SK-N-SH (cell line): ENCODE measurements at regions not wholly inside any gene's neighbourhood (a gene's known extent, or its start where the extent isn't known, plus 50 kb on each side); places are given as distances from the start of the nearest gene placed in this dataset.

Experiments used
- CTCF ChIA-PET: fragments of 300-600, 350-600 bp; formaldehyde crosslinking; extraction: SDS; loops from one replicate; lab custom pipeline; 2021; lab: Yijun Ruan, JAX
- POLR2A ChIA-PET: fragments of 350-600 bp; sonication (Branson Sonifier 250); formaldehyde crosslinking; extraction: SDS; loops from one replicate; lab custom pipeline; 2020; ENCODE audit warnings: antibody characterized with exemption, inconsistent platforms; lab: Yijun Ruan, JAX
- DNase-seq: peaks from one replicate; pipeline ENCODE4 v3.0.0; 2012
- H2AFZ ChIP-seq: fragments of 200-600 bp; sonication (generic); 2 replicates; pipeline ENCODE4 v1.8.1; 2016; ENCODE audit warnings: antibody characterized with exemption, mild to moderate bottlenecking, low read depth
- H3F3A ChIP-seq: fragments of 200-600 bp; sonication (generic); replicated peaks from 2 replicates; pipeline ENCODE3; 2016; ENCODE audit warnings: antibody characterized with exemption, mild to moderate bottlenecking; ENCODE audit not compliant: insufficient read depth
- H3K27ac ChIP-seq, 2 experiments: fragments of 200-500 bp in 1 of 2; fragments of 200-600 bp in 1 of 2; sonication (Bioruptor generic) in 1 of 2; sonication (generic), shearing (Covaris generic) in 1 of 2; 2 replicates each; pipeline versions ENCODE4 v1.5.1 to v1.6.1; 2014 to 2016; ENCODE audit warnings: low read depth in 2 of 2, inconsistent platforms in 1 of 2, low read length in 1 of 2, mild to moderate bottlenecking in 1 of 2, mixed read lengths in 1 of 2
- H3K27me3 ChIP-seq: fragments of 200-600 bp; sonication (generic), shearing (Covaris generic); 2 replicates; pipeline ENCODE4 v1.6.1; 2016; ENCODE audit warnings: mixed run types; ENCODE audit not compliant: insufficient read depth
- H3K36me3 ChIP-seq, 2 experiments: fragments of 200-500 bp in 1 of 2; fragments of 200-600 bp in 1 of 2; sonication (Bioruptor generic) in 1 of 2; sonication (generic) in 1 of 2; replicated peaks in 1 of 2; 2 replicates each; pipeline versions ENCODE3 to v1.5.1; 2014 to 2016; ENCODE audit warnings: low read length in 1 of 2, mild to moderate bottlenecking in 1 of 2; ENCODE audit not compliant: insufficient read depth in 2 of 2, control insufficient read depth in 1 of 2
- H3K4me1 ChIP-seq, 2 experiments: fragments of 200-500 bp in 1 of 2; fragments of 200-600 bp in 1 of 2; sonication (Bioruptor generic) in 1 of 2; sonication (generic), shearing (Covaris generic) in 1 of 2; 2 replicates each; pipeline versions ENCODE4 v1.5.1 to v1.6.1; 2014 to 2016; ENCODE audit warnings: low read depth in 1 of 2, low read length in 1 of 2, mixed run types in 1 of 2; ENCODE audit not compliant: insufficient read depth in 2 of 2, control insufficient read depth in 1 of 2
- H3K4me2 ChIP-seq: fragments of 200-600 bp; sonication (generic), shearing (Covaris generic); 2 replicates; pipeline ENCODE4 v1.6.1; 2017; ENCODE audit warnings: mixed run types
- H3K4me3 ChIP-seq, 2 experiments: fragments of 200-500 bp in 1 of 2; fragments of 200-600 bp in 1 of 2; sonication (Bioruptor generic) in 1 of 2; sonication (generic), shearing (Covaris generic) in 1 of 2; 2 replicates each; pipeline versions ENCODE4 v1.5.1 to v1.8.1; 2014 to 2016; ENCODE audit warnings: low read depth in 2 of 2, inconsistent platforms in 1 of 2, low read length in 1 of 2, mild to moderate bottlenecking in 1 of 2, mixed read lengths in 1 of 2, moderate library complexity in 1 of 2
- H3K79me2 ChIP-seq: fragments of 200-600 bp; sonication (generic); 2 replicates; pipeline ENCODE4 v1.8.1; 2017; ENCODE audit warnings: mild to moderate bottlenecking; ENCODE audit not compliant: insufficient read depth
- H3K9ac ChIP-seq: fragments of 200-600 bp; sonication (generic); 2 replicates; pipeline ENCODE4 v1.6.1; 2017; ENCODE audit warnings: mixed run types
- H3K9me2 ChIP-seq: fragments of 200-600 bp; sonication (generic); 2 replicates; pipeline ENCODE4 v1.6.1; 2017; ENCODE audit warnings: mixed run types
- H3K9me3 ChIP-seq: fragments of 200-600 bp; sonication (generic); 2 replicates; pipeline ENCODE4 v1.6.1; 2017; ENCODE audit warnings: mixed run types, mild to moderate bottlenecking, moderate library complexity
- H4K20me1 ChIP-seq: fragments of 200-600 bp; sonication (generic); 2 replicates; pipeline ENCODE4 v1.6.1; 2017; ENCODE audit warnings: mild to moderate bottlenecking, mixed run types; ENCODE audit not compliant: insufficient read depth
- CHD2 ChIP-seq: fragments of 150-350 bp; IDR thresholded peaks from 2 replicates; pipeline ENCODE4 v1.6.1; 2018; ENCODE audit warnings: low read length; ENCODE audit not compliant: partially characterized antibody
- EZH2phosphoT487 ChIP-seq: fragments of 200-600 bp; sonication (generic); IDR thresholded peaks from 2 replicates; pipeline ENCODE4 v1.6.1; 2017; ENCODE audit warnings: low read depth, mixed run types, mild to moderate bottlenecking, antibody characterized with exemption, moderate library complexity, borderline replicate concordance
- FOXM1 ChIP-seq: IDR thresholded peaks from 2 replicates; pipeline ENCODE4 v1.4.0; 2012; ENCODE audit warnings: low read depth, mild to moderate bottlenecking
- GABPA ChIP-seq: IDR thresholded peaks from 2 replicates; pipeline ENCODE4 v1.4.0; 2012; ENCODE audit warnings: low read depth, mild to moderate bottlenecking
- GATA2 ChIP-seq: sonication (generic); formaldehyde crosslinking; IDR thresholded peaks from 2 replicates; pipeline ENCODE4 v1.5.0; 2020; ENCODE audit warnings: mild to moderate bottlenecking, missing genetic modification reagents
- NFIC ChIP-seq: IDR thresholded peaks from 2 replicates; pipeline ENCODE4 v1.4.0; 2012; ENCODE audit warnings: borderline replicate concordance
- NRF1 ChIP-seq: IDR thresholded peaks from 2 replicates; pipeline ENCODE4 v1.6.1; 2012; ENCODE audit warnings: low read depth, mild to moderate bottlenecking, low read length
- RAD21 ChIP-seq: IDR thresholded peaks from 2 replicates; pipeline ENCODE4 v1.6.1; 2012; ENCODE audit warnings: mild to moderate bottlenecking, low read length
- RCOR1 ChIP-seq: fragments of 150-350 bp; IDR thresholded peaks from 2 replicates; pipeline ENCODE4 v1.6.1; 2017; ENCODE audit warnings: antibody characterized with exemption, low read length
- RXRA ChIP-seq: IDR thresholded peaks from 2 replicates; pipeline ENCODE4 v1.4.0; 2012; ENCODE audit warnings: low read depth, mild to moderate bottlenecking, borderline replicate concordance
- SIN3A ChIP-seq: IDR thresholded peaks from 2 replicates; pipeline ENCODE4 v1.6.1; 2012; ENCODE audit warnings: low read depth, mild to moderate bottlenecking, low read length, moderate library complexity, borderline replicate concordance
- TAF1 ChIP-seq: IDR thresholded peaks from 2 replicates; pipeline ENCODE4 v1.6.1; 2012; ENCODE audit warnings: low read depth, mild to moderate bottlenecking, low read length, moderate library complexity, borderline replicate concordance
- TEAD4 ChIP-seq: IDR thresholded peaks from 2 replicates; pipeline ENCODE4 v1.4.0; 2012; ENCODE audit warnings: mild to moderate bottlenecking, borderline replicate concordance; ENCODE audit not compliant: insufficient read depth
- USF2 ChIP-seq: fragments of 150-350 bp; IDR thresholded peaks from 2 replicates; pipeline ENCODE4 v1.6.1; 2017; ENCODE audit warnings: antibody characterized with exemption, low read length, low read depth, borderline replicate concordance
- WGBS: methylation state at CpG from one replicate; pipeline ENCODE4 v1.1.6; 2017; ENCODE audit warnings: low lambda C conversion rate; 5-methylcytosine and 5-hydroxymethylcytosine counted together
- TF ChIP-seq, protein P1 (sequence below): fragments of 150-350 bp; IDR thresholded peaks from 2 replicates; pipeline ENCODE4 v1.6.1; 2016; ENCODE audit warnings: mild to moderate bottlenecking, low read depth, low read length
- TF ChIP-seq, protein P2 (sequence below): IDR thresholded peaks from 2 replicates; pipeline ENCODE4 v1.4.0; 2012; ENCODE audit warnings: low read depth, borderline replicate concordance
- TF ChIP-seq, protein P3 (sequence below): IDR thresholded peaks from 2 replicates; pipeline ENCODE4 v1.4.0; 2012; ENCODE audit warnings: low read depth

DNA sequence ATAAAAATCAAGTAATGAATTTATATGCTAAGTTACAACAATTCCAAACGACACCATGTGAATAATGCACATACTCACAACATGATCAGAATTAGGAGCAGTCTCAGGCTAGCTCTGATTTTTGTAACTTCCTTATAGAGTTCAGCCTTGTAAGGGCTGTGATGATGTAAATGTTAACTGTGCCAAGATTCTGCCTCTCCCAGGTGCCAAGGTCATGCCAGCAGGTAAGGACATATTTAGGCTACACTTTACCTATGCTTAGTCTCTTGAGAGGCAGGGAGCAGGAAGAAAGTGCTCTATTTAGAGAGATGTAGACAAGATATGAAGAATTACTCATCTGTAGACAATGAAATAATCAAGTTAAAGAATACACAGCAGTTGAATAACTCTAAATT lies 53.6 kb upstream of the AGR3 start:
- Histone ChIP-seq H3K36me3 (no peaks in the 10 kb centered on the region), H3K4me2 (no peak overlapping the region), H3K27ac (no peak overlapping the region), H3K27me3 (peaks cover 18% of the 10 kb centered on the region; the same call in 1 of the 2 replicates), H3K79me2 (no peaks in the 10 kb centered on the region), H3K9me3 (no peaks in the 10 kb centered on the region), H3K4me3 (no peak overlapping the region), H3K9me2 (no peaks in the 10 kb centered on the region; the same call in 1 of the 2 replicates), H4K20me1 (no peaks in the 10 kb centered on the region), H3F3A (no peaks in the 10 kb centered on the region), H3K4me1 (no peaks in the 10 kb centered on the region), H2AFZ (no peak overlapping the region), H3K9ac (no peak overlapping the region)
- TF ChIP-seq FOXM1 (no peak), CHD2 (no peak), RXRA (no peak), USF2 (no peak), NRF1 (no peak), NFIC (no peak), RCOR1 (no peak), RAD21 (no peak), SIN3A (no peak), GATA2 (CRISPR knock-in tag) (no peak), EZH2phosphoT487 (no peak), GABPA (no peak), TAF1 (no peak), TEAD4 (no peak)
- TF ChIP-seq, protein P1, sequence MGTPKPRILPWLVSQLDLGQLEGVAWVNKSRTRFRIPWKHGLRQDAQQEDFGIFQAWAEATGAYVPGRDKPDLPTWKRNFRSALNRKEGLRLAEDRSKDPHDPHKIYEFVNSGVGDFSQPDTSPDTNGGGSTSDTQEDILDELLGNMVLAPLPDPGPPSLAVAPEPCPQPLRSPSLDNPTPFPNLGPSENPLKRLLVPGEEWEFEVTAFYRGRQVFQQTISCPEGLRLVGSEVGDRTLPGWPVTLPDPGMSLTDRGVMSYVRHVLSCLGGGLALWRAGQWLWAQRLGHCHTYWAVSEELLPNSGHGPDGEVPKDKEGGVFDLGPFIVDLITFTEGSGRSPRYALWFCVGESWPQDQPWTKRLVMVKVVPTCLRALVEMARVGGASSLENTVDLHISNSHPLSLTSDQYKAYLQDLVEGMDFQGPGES: no peak
- TF ChIP-seq, protein P2, sequence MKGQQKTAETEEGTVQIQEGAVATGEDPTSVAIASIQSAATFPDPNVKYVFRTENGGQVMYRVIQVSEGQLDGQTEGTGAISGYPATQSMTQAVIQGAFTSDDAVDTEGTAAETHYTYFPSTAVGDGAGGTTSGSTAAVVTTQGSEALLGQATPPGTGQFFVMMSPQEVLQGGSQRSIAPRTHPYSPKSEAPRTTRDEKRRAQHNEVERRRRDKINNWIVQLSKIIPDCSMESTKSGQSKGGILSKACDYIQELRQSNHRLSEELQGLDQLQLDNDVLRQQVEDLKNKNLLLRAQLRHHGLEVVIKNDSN: no peak
- TF ChIP-seq, protein P3, sequence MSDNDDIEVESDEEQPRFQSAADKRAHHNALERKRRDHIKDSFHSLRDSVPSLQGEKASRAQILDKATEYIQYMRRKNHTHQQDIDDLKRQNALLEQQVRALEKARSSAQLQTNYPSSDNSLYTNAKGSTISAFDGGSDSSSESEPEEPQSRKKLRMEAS: no peak
- CTCF ChIA-PET: interaction anchor here (1.9 to 2.0 kb wide), 2 partner anchors 17 kb away, joined by 7 to 8 read pairs; no protein-coding TSS in a partner anchor
- POLR2A ChIA-PET: no interaction called here
- DNase-seq: no peak
- 9% methylated on average over 1 of the region's 1 CpG for WGBS
